Keratinocyte (primary cell): ENCODE measurements at regions not wholly inside any gene's neighbourhood (a gene's known extent, or its start where the extent isn't known, plus 50 kb on each side); places are given as distances from the start of the nearest gene placed in this dataset.

Experiments
- EZH2 ChIP-seq: IDR thresholded peaks from one replicate; pipeline ENCODE4 v1.6.1; 2012; ENCODE audit warnings: inconsistent platforms, mild to moderate bottlenecking, low read length, moderate library complexity
- TF ChIP-seq, protein P1 (sequence below), 3 experiments: IDR thresholded peaks in 1 of 3; conservative IDR thresholded peaks in 1 of 3; optimal IDR thresholded peaks in 1 of 3; 2 replicates in 2 of 3; 3 replicates in 1 of 3; pipeline versions ENCODE3 to v1.5.1; 2011; ENCODE audit warnings: low read length in 3 of 3, mild to moderate bottlenecking in 3 of 3, moderate library complexity in 2 of 3, control low read depth in 1 of 3, inconsistent platforms in 1 of 3; ENCODE audit not compliant: insufficient read depth in 2 of 3; ENCODE audit errors: extremely low read depth in 1 of 3

DNA sequence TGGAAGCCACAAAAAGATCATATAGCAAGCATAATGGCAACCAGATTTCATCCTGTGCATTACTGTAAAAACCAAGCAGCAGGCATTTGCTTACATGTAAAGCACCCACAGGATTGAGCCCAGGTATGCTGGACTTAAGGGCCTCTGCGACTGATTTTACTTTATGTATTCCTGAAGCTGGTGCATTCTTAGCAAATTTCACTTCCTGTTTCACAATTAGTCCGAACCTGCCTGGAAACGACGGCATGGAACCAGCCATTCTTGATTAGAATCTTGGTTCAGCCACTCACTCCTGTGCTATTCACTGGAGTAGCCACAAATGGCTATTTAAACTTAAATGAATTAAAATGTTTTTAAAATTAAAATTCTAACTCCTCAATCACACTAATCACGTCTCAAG is 239.2 kb downstream of the NUAK1 start:
- TF ChIP-seq, protein P1, sequence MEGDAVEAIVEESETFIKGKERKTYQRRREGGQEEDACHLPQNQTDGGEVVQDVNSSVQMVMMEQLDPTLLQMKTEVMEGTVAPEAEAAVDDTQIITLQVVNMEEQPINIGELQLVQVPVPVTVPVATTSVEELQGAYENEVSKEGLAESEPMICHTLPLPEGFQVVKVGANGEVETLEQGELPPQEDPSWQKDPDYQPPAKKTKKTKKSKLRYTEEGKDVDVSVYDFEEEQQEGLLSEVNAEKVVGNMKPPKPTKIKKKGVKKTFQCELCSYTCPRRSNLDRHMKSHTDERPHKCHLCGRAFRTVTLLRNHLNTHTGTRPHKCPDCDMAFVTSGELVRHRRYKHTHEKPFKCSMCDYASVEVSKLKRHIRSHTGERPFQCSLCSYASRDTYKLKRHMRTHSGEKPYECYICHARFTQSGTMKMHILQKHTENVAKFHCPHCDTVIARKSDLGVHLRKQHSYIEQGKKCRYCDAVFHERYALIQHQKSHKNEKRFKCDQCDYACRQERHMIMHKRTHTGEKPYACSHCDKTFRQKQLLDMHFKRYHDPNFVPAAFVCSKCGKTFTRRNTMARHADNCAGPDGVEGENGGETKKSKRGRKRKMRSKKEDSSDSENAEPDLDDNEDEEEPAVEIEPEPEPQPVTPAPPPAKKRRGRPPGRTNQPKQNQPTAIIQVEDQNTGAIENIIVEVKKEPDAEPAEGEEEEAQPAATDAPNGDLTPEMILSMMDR (optimal IDR thresholded peaks at IDR 0.05 in 1 of 3, IDR thresholded peaks at IDR 0.05 in 1 of 3, conservative IDR thresholded peaks at IDR 0.05 in 1 of 3; ENCODE audit: extremely low read depth in 1 of 3, insufficient read depth in 2 of 3, low read length in 3 of 3) = no peak
- TF ChIP-seq EZH2 = no peak
